HepG2 (cell line): ENCODE measurements at regions not wholly inside any gene's neighbourhood (a gene's known extent, or its start where the extent isn't known, plus 50 kb on each side); places are given as distances from the start of the nearest gene placed in this dataset.

ENCODE experiments used
- ELF1 ChIP-seq: sonication (generic); formaldehyde crosslinking; IDR thresholded peaks from 2 replicates; pipeline ENCODE4 v1.4.0; 2020; ENCODE audit warnings: missing genetic modification reagents
- HIVEP1 ChIP-seq: sonication (generic); formaldehyde crosslinking; IDR thresholded peaks from 2 replicates; pipeline ENCODE4 v1.4.0; 2020; ENCODE audit warnings: mild to moderate bottlenecking, missing genetic modification reagents
- KLF9 ChIP-seq: IDR thresholded peaks from 2 replicates; pipeline ENCODE4 v1.6.1; 2016; ENCODE audit warnings: low read depth
- MEF2D ChIP-seq: sonication (generic); formaldehyde crosslinking; IDR thresholded peaks from 2 replicates; pipeline ENCODE4 v1.5.1; 2020; ENCODE audit warnings: mild to moderate bottlenecking, missing genetic modification reagents
- SMARCC2 ChIP-seq: fragments of 450-650 bp; IDR thresholded peaks from 2 replicates; pipeline ENCODE4 v1.6.1; 2017; ENCODE audit warnings: antibody characterized with exemption, mild to moderate bottlenecking
- SYNCRIP ChIP-seq: fragments of 200-400 bp; formaldehyde crosslinking; IDR thresholded peaks from 2 replicates; pipeline ENCODE4 v1.6.1; 2018; ENCODE audit warnings: mild to moderate bottlenecking, low read depth, low read length; ENCODE audit not compliant: insufficient read depth
- TOPORS ChIP-seq: sonication (generic); formaldehyde crosslinking; IDR thresholded peaks from 2 replicates; pipeline ENCODE4 v1.8.0; 2023; ENCODE audit warnings: mild to moderate bottlenecking, missing genetic modification reagents
- ZNF335 ChIP-seq: sonication (generic); formaldehyde crosslinking; IDR thresholded peaks from 2 replicates; pipeline ENCODE4 v1.4.0; 2020; ENCODE audit warnings: missing genetic modification reagents
- ZNF780A ChIP-seq: sonication (generic); formaldehyde crosslinking; IDR thresholded peaks from 2 replicates; pipeline ENCODE4 v1.8.0; 2022; ENCODE audit warnings: mild to moderate bottlenecking, missing genetic modification reagents, moderate library complexity
- TF ChIP-seq, protein P1 (sequence below): sonication (generic); formaldehyde crosslinking; IDR thresholded peaks from 2 replicates; pipeline ENCODE4 v1.9.0; 2021; ENCODE audit warnings: missing genetic modification reagents, borderline replicate concordance

DNA sequence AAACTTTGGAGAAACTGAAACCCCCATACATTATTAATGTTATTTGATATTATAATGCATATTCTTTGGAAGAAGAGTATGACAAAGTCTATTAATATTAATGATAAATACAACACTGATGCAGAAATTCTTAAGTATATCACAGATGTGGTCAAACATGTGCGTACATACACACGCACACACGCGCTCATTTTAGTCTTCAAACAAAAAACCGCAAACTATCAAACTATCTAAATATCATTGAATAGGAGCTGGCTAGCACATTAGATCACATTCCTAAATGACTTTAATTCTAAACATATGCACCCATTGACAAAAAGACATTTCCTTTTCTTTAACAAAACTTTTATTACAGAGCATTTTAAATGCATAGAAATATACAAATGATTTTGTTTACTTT, 872.7 kb downstream of the SLC16A7 start:
- TF ChIP-seq ELF1 (CRISPR knock-in tag): no peak
- no peak for TF ChIP-seq SMARCC2
- no peak for TF ChIP-seq ZNF335 (CRISPR knock-in tag)
- no peak for TF ChIP-seq SYNCRIP
- TF ChIP-seq KLF9 (CRISPR knock-in tag): no peak
- no peak for TF ChIP-seq ZNF780A (CRISPR knock-in tag)
- TF ChIP-seq, protein P1, sequence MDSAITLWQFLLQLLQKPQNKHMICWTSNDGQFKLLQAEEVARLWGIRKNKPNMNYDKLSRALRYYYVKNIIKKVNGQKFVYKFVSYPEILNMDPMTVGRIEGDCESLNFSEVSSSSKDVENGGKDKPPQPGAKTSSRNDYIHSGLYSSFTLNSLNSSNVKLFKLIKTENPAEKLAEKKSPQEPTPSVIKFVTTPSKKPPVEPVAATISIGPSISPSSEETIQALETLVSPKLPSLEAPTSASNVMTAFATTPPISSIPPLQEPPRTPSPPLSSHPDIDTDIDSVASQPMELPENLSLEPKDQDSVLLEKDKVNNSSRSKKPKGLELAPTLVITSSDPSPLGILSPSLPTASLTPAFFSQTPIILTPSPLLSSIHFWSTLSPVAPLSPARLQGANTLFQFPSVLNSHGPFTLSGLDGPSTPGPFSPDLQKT (CRISPR knock-in tag): no peak
- TF ChIP-seq MEF2D (CRISPR knock-in tag): no peak
- TF ChIP-seq TOPORS (CRISPR knock-in tag): no peak
- no peak for TF ChIP-seq HIVEP1 (CRISPR knock-in tag)
